Smooth muscle cell (in vitro differentiated cells): ENCODE measurements at regions not wholly inside any gene's neighbourhood (a gene's known extent, or its start where the extent isn't known, plus 50 kb on each side); places are given as distances from the start of the nearest gene placed in this dataset.

ENCODE experiments used
- DNase-seq: peaks from one replicate; lab custom pipeline; 2025; ENCODE audit not compliant: unreplicated experiment; lab: John Stamatoyannopoulos, UW
- H2AFZ ChIP-seq: fragments of 200-600 bp; sonication (generic); 2 replicates; pipeline ENCODE4 v1.6.0; 2016; ENCODE audit warnings: antibody characterized with exemption, low read depth, mild to moderate bottlenecking
- H3F3A ChIP-seq: fragments of 200-600 bp; sonication (generic); 2 replicates; pipeline ENCODE4 v1.6.0; 2017; ENCODE audit warnings: antibody characterized with exemption, low read depth
- H3K27ac ChIP-seq: fragments of 200-600 bp; sonication (generic); 2 replicates; pipeline ENCODE4 v1.5.1; 2016; ENCODE audit warnings: low read depth, mild to moderate bottlenecking
- H3K27me3 ChIP-seq: fragments of 200-600 bp; sonication (generic); 2 replicates; pipeline ENCODE4 v1.6.1; 2016; ENCODE audit warnings: low read depth, mild to moderate bottlenecking
- H3K36me3 ChIP-seq: fragments of 200-600 bp; sonication (generic); 2 replicates; pipeline ENCODE4 v1.5.1; 2016; ENCODE audit warnings: low read depth
- H3K4me1 ChIP-seq: fragments of 200-600 bp; sonication (generic); 2 replicates; pipeline ENCODE4 v1.5.1; 2016; ENCODE audit warnings: low read depth
- H3K4me2 ChIP-seq: fragments of 200-600 bp; sonication (generic); 2 replicates; pipeline ENCODE4 v1.6.0; 2016; ENCODE audit warnings: mild to moderate bottlenecking
- H3K4me3 ChIP-seq: fragments of 200-600 bp; sonication (generic); 2 replicates; pipeline ENCODE4 v1.5.1; 2016; ENCODE audit warnings: mild to moderate bottlenecking
- H3K79me2 ChIP-seq: fragments of 200-600 bp; sonication (generic); 2 replicates; pipeline ENCODE4 v1.6.0; 2016; ENCODE audit warnings: low read depth, mild to moderate bottlenecking
- H3K9ac ChIP-seq: fragments of 200-600 bp; sonication (generic); 2 replicates; pipeline ENCODE4 v1.6.0; 2016; ENCODE audit warnings: low read depth
- H3K9me3 ChIP-seq: fragments of 200-600 bp; sonication (generic); replicated peaks from 2 replicates; pipeline ENCODE4 v1.5.1; 2016; ENCODE audit warnings: low read depth
- H4K20me1 ChIP-seq: fragments of 200-600 bp; sonication (generic); 2 replicates; pipeline ENCODE4 v1.6.0; 2016; ENCODE audit warnings: low read depth
- WGBS: methylation state at CpG from one replicate; pipeline ENCODE4 v1.1.7; 2016; ENCODE audit warnings: low lambda C conversion rate; 5-methylcytosine and 5-hydroxymethylcytosine counted together
- TF ChIP-seq, protein P1 (sequence below): fragments of 200-600 bp; sonication (generic); IDR thresholded peaks from 2 replicates; pipeline ENCODE4 v1.5.1; 2017; ENCODE audit warnings: borderline replicate concordance, mild to moderate bottlenecking, antibody characterized with exemption; ENCODE audit not compliant: insufficient read depth, poor library complexity, severe bottlenecking

DNA sequence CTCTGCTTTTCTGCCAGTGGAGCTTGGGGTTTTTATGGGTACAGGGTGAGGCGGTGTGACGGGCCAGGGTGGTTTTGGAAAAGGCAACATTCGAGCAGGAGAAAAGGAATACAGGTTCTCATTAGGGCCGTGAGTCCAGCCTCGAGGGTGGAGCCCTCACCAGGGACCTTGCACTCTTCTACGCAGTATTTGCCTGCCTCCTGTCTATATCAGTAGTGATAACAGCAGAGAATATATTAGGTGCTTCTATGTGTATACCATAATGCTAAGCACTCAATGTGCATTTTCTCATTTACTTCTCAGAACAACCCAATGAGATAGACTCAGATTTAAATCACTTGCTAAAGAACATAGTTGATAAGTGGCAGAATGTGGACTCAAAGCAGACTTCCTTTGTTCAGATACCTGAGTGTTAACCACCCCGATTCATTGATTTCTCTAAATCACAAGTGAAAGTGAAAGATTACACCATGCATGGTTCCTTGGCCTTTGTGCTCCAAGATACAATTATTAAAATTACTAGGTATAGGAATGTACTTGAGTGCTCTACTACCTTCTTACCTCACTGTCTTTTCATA, 403.9 kb downstream of the PCDH7 start:
- TF ChIP-seq, protein P1, sequence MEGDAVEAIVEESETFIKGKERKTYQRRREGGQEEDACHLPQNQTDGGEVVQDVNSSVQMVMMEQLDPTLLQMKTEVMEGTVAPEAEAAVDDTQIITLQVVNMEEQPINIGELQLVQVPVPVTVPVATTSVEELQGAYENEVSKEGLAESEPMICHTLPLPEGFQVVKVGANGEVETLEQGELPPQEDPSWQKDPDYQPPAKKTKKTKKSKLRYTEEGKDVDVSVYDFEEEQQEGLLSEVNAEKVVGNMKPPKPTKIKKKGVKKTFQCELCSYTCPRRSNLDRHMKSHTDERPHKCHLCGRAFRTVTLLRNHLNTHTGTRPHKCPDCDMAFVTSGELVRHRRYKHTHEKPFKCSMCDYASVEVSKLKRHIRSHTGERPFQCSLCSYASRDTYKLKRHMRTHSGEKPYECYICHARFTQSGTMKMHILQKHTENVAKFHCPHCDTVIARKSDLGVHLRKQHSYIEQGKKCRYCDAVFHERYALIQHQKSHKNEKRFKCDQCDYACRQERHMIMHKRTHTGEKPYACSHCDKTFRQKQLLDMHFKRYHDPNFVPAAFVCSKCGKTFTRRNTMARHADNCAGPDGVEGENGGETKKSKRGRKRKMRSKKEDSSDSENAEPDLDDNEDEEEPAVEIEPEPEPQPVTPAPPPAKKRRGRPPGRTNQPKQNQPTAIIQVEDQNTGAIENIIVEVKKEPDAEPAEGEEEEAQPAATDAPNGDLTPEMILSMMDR = no peak
- no peak overlapping the region for H3K4me2 ChIP-seq
- H3F3A ChIP-seq = no peaks in the 10 kb centered on the region
- no peaks in the 10 kb centered on the region for H3K9me3 ChIP-seq
- H3K4me1 ChIP-seq = no peaks in the 10 kb centered on the region
- no peak for DNase-seq
- H2AFZ ChIP-seq = no peak overlapping the region
- no peaks in the 10 kb centered on the region for H3K27me3 ChIP-seq
- no peak overlapping the region for H3K9ac ChIP-seq
- H3K27ac ChIP-seq = no peak overlapping the region
- no peaks in the 10 kb centered on the region for H3K36me3 ChIP-seq
- 94% methylated on average over 7 of the region's 7 CpGs for WGBS
- H3K4me3 ChIP-seq = no peak overlapping the region
- H3K79me2 ChIP-seq = no peaks in the 10 kb centered on the region
- no peaks in the 10 kb centered on the region for H4K20me1 ChIP-seq

DNA sequence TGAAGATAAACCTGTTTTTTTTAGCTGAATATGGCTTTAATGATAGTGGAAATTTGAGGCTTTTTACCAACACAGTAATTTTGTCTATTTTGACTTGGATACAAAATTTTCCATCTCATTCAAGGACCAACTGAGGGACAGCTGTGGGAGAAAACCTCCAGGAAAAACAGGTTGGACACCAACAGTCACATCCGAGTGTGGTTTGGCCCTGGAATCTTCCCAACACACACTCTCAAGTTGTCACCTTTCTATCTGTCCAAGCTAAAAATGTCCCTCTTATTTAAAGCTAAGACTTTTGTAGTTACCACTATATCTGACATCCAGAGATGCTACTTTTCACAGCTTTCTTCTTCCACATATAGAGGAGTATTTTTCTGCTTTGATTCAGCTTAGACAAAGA, 404.9 kb downstream of the PCDH7 start:
- no peak overlapping the region for H3K4me3 ChIP-seq
- no peak overlapping the region for H3K27ac ChIP-seq
- H3K4me2 ChIP-seq = no peak overlapping the region
- H3K9me3 ChIP-seq = no peaks in the 10 kb centered on the region
- no peaks in the 10 kb centered on the region for H3K36me3 ChIP-seq
- no peak overlapping the region for H3K9ac ChIP-seq
- H3K27me3 ChIP-seq = no peaks in the 10 kb centered on the region
- H3F3A ChIP-seq = no peaks in the 10 kb centered on the region
- no peak for DNase-seq
- no peaks in the 10 kb centered on the region for H3K79me2 ChIP-seq
- no peaks in the 10 kb centered on the region for H3K4me1 ChIP-seq
- no peaks in the 10 kb centered on the region for H4K20me1 ChIP-seq
- H2AFZ ChIP-seq = no peak overlapping the region
- WGBS = 96% methylated on average over 1 of the region's 1 CpG
- TF ChIP-seq, protein P1 = no peak

DNA sequence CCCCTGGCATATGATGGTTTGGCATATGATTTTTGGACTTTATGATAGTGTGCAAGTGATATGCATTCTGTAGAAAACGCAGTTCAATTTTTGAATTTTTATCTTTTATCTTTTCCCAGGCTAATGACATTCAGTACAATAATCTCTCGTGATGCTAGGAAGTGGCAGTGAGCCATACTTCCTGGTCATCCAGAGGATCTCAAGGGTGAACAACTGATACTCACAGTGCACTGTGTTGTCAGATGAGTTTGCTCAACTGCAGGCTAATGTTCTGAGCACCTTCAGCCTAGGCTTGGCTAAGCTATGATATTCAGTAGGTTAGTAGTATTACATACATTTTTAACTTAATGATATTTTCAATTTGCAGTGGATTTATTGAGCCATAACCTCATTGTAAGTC, 405.3 kb downstream of the PCDH7 start:
- Histone ChIP-seq H3K4me3 (no peak overlapping the region), H3F3A (no peaks in the 10 kb centered on the region), H3K4me2 (no peak overlapping the region), H3K27me3 (no peaks in the 10 kb centered on the region), H3K4me1 (no peaks in the 10 kb centered on the region), H3K36me3 (no peaks in the 10 kb centered on the region), H2AFZ (no peak overlapping the region), H3K9ac (no peak overlapping the region), H3K9me3 (no peaks in the 10 kb centered on the region), H4K20me1 (no peaks in the 10 kb centered on the region), H3K79me2 (no peaks in the 10 kb centered on the region), H3K27ac (no peak overlapping the region)
- no peak for DNase-seq
- TF ChIP-seq, protein P1 = no peak
- WGBS = 83% methylated on average over 2 of the region's 2 CpGs

DNA sequence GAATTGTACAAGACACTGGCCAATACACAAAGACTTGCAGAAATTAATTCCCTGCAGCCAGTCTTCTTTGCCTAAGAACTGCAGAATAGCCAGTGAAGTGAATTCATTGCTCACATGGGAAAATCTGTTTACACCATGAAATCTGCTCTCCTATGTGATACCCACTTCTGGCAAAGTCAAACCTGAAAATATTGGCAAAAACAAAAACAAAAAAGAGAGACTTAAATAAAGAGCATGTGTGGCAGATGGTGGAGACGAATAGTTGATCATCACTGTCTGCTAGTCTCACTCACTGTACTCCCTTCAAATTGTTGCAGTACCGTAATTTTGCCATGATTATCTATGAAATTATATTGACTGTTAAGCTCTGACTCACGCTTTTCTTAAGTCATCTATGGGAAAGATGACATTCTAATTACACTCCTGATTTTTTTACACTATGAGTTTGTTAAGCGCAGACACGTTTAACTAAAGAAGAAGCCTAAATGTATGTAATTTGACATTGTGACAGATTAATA, 406.8 kb downstream of the PCDH7 start:
- TF ChIP-seq, protein P1 = no peak
- Histone ChIP-seq H3K9ac (no peak overlapping the region), H3K4me3 (no peak overlapping the region), H3K4me2 (no peak overlapping the region), H2AFZ (no peak overlapping the region), H3K27me3 (no peaks in the 10 kb centered on the region), H3F3A (no peaks in the 10 kb centered on the region), H3K79me2 (no peaks in the 10 kb centered on the region), H3K9me3 (no peaks in the 10 kb centered on the region), H3K36me3 (no peaks in the 10 kb centered on the region), H3K4me1 (no peaks in the 10 kb centered on the region), H3K27ac (no peak overlapping the region), H4K20me1 (no peaks in the 10 kb centered on the region)
- DNase-seq = no peak
- 78% methylated on average over 5 of the region's 5 CpGs for WGBS
